ENCODE measurements at regions not wholly inside any gene's neighbourhood (a gene's known extent, or its start where the extent isn't known, plus 50 kb on each side); places are given as distances from the start of the nearest gene placed in this dataset.

- TF ChIP-seq, protein P1, sequence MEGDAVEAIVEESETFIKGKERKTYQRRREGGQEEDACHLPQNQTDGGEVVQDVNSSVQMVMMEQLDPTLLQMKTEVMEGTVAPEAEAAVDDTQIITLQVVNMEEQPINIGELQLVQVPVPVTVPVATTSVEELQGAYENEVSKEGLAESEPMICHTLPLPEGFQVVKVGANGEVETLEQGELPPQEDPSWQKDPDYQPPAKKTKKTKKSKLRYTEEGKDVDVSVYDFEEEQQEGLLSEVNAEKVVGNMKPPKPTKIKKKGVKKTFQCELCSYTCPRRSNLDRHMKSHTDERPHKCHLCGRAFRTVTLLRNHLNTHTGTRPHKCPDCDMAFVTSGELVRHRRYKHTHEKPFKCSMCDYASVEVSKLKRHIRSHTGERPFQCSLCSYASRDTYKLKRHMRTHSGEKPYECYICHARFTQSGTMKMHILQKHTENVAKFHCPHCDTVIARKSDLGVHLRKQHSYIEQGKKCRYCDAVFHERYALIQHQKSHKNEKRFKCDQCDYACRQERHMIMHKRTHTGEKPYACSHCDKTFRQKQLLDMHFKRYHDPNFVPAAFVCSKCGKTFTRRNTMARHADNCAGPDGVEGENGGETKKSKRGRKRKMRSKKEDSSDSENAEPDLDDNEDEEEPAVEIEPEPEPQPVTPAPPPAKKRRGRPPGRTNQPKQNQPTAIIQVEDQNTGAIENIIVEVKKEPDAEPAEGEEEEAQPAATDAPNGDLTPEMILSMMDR (conservative IDR thresholded peaks at IDR 0.05) = no peak
- TF ChIP-seq ZFX (IDR thresholded peaks at IDR 0.05) = no peak
Measured at GRCh38 chr7:89761173-89761572, 393.1 kb upstream of the STEAP1 start.
